LNCaP clone FGC (cell line): ENCODE measurements at regions not wholly inside any gene's neighbourhood (a gene's known extent, or its start where the extent isn't known, plus 50 kb on each side); places are given as distances from the start of the nearest gene placed in this dataset.

Experiments used
- DNase-seq: peaks from one replicate; pipeline ENCODE4 v3.0.0-alpha.2; 2011; ENCODE audit warnings: low read depth
- H3K4me3 ChIP-seq: 2 replicates; pipeline ENCODE4 v1.5.1; 2011; ENCODE audit warnings: mild to moderate bottlenecking, low read depth, low read length, control low read depth
- TF ChIP-seq, protein P1 (sequence below): IDR thresholded peaks from 2 replicates; pipeline ENCODE4 v1.5.1; 2012; ENCODE audit warnings: mild to moderate bottlenecking; ENCODE audit not compliant: control insufficient read depth, insufficient read depth; ENCODE audit errors: extremely low read depth

DNA sequence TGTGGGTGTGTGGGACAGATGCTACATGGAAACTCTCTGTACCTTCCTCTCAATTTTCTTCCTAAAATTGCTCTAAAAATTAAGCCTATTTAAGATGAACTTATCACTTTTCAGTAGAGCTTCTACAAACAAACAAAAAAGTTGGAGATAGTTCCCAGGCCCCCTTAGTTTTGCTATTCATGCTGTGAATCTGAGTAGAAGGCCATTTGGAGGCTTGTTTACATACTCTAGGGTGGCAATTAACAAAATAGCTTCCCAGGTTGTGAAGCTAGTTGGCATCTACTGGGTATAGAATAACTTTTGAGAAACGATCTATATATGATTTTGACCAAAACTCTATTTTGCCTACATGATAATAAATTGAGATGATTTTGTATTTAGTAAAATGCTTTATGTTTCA lies 541.4 kb upstream of the B3GALT2 start:
- DNase-seq, result no peak
- H3K4me3 ChIP-seq, result no peak overlapping the region
- TF ChIP-seq, protein P1, sequence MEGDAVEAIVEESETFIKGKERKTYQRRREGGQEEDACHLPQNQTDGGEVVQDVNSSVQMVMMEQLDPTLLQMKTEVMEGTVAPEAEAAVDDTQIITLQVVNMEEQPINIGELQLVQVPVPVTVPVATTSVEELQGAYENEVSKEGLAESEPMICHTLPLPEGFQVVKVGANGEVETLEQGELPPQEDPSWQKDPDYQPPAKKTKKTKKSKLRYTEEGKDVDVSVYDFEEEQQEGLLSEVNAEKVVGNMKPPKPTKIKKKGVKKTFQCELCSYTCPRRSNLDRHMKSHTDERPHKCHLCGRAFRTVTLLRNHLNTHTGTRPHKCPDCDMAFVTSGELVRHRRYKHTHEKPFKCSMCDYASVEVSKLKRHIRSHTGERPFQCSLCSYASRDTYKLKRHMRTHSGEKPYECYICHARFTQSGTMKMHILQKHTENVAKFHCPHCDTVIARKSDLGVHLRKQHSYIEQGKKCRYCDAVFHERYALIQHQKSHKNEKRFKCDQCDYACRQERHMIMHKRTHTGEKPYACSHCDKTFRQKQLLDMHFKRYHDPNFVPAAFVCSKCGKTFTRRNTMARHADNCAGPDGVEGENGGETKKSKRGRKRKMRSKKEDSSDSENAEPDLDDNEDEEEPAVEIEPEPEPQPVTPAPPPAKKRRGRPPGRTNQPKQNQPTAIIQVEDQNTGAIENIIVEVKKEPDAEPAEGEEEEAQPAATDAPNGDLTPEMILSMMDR, result no peak

DNA sequence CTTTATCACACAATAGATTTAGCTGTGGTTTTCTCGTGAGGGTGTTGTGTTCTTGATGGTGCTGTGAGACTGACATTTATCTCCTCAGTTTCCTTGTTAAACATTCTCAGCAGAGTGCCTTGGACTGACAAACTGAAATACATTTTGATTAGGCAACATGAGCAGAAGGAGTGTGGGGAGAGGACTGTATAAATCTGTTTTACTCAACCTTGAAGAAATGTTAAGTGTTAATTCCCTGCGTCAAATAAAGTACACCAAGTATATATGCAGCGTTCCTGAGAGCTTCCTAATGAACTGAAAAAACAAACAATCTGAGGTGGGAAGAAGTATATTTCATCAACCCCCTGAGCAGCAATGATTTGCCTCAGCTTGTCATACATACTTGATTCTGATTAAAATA lies 540.3 kb upstream of the B3GALT2 start:
- no peak overlapping the region for H3K4me3 ChIP-seq
- TF ChIP-seq, protein P1, result no peak
- no peak for DNase-seq

DNA sequence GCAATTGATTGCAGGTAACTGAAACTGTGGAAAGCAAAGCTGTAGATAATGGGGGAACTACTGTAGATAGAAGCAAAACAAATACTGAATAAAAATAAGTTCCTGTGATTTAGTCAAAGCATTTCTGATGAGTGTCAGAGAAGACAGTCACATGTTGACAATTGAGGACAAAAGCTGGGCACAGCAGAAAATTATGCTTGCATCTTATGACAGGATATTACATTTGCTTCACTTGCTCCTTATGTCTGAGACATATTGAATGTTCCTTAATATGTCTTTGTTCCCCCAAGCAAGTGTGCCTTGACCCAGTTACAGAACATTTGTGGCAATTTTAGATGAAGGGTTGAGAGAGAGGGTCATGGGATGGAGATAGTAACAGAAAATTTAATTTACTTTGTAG lies 526.0 kb upstream of the B3GALT2 start:
- no peak overlapping the region for H3K4me3 ChIP-seq
- DNase-seq, result no peak
- TF ChIP-seq, protein P1, result no peak

DNA sequence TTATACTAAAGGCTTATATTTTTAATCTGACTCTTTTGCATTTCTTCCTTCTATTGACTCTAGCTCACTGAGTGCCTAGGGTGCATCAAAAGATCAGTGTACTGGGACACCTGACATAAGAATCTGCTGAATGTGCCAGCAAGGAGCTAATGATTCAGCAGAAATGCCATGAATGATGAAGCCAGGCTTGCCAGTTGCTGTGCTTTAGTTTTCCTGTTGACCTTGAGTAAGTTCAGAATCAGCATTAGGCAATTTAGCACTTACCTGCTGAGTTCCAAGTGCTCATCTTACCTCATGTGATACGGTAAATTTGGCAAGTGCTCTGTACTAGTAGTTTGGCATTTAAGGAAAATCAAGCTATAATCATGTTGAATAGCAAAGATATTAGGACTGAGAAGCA lies 523.2 kb upstream of the B3GALT2 start:
- no peak for DNase-seq
- TF ChIP-seq, protein P1, result no peak

DNA sequence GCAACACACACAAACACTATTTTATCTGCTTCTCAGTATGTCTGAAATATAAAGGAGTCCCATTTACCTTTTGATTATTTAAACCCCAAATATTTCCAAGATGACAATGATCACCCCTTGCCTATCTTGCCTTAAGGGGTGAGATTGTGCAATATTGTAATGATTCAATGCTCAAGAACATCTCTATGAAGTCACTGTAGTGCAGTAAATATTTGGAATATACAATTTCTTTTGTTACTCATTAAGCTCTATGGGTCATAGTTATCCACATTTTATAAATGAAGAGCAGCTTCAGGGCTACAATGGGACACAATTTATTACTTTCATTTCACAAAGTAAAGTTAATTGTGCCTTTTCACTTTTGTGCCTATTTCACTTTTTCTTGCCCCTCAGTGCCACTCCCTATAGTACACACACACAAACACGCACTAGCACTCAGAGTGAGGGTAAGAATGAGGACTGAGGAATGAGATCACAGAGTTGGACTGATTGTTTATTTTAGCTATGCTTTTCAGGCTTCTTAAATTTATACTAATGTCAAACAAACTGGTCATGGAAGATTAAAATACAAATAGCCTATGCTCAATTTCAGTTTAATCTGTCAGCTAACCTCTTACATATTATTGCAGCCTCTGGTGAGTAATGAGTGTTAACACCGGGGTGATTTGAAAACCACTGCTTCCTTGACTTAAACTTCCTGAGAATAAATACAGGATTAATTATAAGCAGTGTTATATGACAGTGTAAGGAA lies 521.0 kb upstream of the B3GALT2 start:
- H3K4me3 ChIP-seq, result no peak overlapping the region
- DNase-seq, result no peak
- TF ChIP-seq, protein P1, result no peak

More for the DNA sequence above, 523.2 kb upstream of the B3GALT2 start:
- no peak overlapping the region for H3K4me3 ChIP-seq

DNA sequence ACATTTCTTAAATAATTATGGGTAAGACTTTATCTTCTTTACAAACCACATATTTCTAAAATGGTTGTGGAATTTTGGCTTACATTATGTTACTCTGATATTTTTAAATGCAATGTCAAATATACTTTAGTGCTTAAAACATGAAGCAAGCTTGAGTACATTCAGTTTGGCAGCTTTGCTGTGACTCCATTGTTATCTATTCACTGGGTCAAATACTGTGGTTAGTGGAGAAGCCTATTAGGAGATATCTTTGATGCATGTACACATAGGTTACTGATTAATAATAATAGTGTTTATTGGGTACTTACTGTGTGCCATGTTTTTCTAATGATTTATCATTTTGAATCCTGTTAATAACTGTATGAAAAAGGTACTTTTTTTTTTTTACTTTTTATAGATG lies 520.4 kb upstream of the B3GALT2 start:
- no peak for DNase-seq
- TF ChIP-seq, protein P1, result no peak
- H3K4me3 ChIP-seq, result no peak overlapping the region

DNA sequence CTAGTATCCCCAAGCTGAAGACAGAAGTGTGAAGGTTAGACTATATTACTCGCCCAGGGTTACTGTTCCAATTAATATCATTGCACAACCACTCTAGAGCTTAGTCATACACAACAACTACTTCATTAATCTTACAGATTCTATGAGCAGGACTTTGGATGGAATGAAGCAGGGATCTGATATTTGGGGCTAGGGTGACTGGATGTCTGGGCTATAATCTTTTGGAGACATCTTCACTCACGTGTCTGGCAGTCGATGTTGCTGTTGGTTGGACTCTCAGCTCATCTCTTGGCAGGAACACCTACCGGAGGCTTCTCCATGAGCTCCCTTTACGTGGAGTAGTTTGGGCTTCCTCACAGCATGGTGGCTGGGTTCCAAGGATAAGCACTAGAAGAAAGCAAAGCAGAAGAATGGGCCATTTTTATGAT lies 519.2 kb upstream of the B3GALT2 start:
- TF ChIP-seq, protein P1, result no peak
- H3K4me3 ChIP-seq, result no peak overlapping the region
- no peak for DNase-seq
